H1 (cell line): ENCODE measurements at regions not wholly inside any gene's neighbourhood (a gene's known extent, or its start where the extent isn't known, plus 50 kb on each side); places are given as distances from the start of the nearest gene placed in this dataset.

Experiments used
- CTCF ChIA-PET: fragments of 300-600 bp; sonication (Branson Sonifier 250); formaldehyde crosslinking; loops from one replicate; lab custom pipeline; 2021; ENCODE audit not compliant: partially characterized antibody; lab: Charles Lee
- POLR2A ChIA-PET: fragments of 300-600 bp; sonication (Branson Sonifier 250); formaldehyde crosslinking; loops from one replicate; lab custom pipeline; 2021; ENCODE audit warnings: inconsistent platforms; ENCODE audit not compliant: partially characterized antibody; lab: Charles Lee
- DNase-seq, 2 experiments: peaks; one replicate each; pipeline versions ENCODE4 v3.0.0 to v3.0.0-alpha.2; 2010 to 2022; ENCODE audit warnings: low spot score in 2 of 2, low read depth in 1 of 2, mixed read lengths in 1 of 2
- FAIRE-seq: peaks from 2 replicates; lab custom pipeline; 2011; peaks lifted over from hg19 to GRCh38; lab: Jason Lieb, UNC
- H2AFZ ChIP-seq: 2 replicates; pipeline ENCODE4 v1.8.1; 2012; ENCODE audit warnings: low read length, inconsistent platforms
- H2AK5ac ChIP-seq: 2 replicates; pipeline ENCODE4 v1.6.1; 2013; ENCODE audit warnings: low read depth, low read length
- H2BK120ac ChIP-seq: replicated peaks from 2 replicates; pipeline ENCODE3; 2013; ENCODE audit warnings: low read depth, low read length, inconsistent platforms
- H2BK12ac ChIP-seq: 2 replicates; pipeline ENCODE4 v1.6.1; 2013; ENCODE audit warnings: low read depth, low read length
- H2BK15ac ChIP-seq: 2 replicates; pipeline ENCODE4 v1.6.1; 2013; ENCODE audit warnings: low read length
- H2BK20ac ChIP-seq: 2 replicates; pipeline ENCODE4 v1.6.1; 2013; ENCODE audit warnings: low read length
- H2BK5ac ChIP-seq: 2 replicates; pipeline ENCODE4 v1.6.1; 2013; ENCODE audit warnings: low read depth, low read length
- H3K14ac ChIP-seq: 2 replicates; pipeline ENCODE4 v1.6.1; 2013; ENCODE audit warnings: inconsistent platforms; ENCODE audit not compliant: insufficient read length
- H3K18ac ChIP-seq: 2 replicates; pipeline ENCODE4 v1.6.1; 2013; ENCODE audit warnings: low read length; ENCODE audit errors: extremely low read depth
- H3K23ac ChIP-seq: 2 replicates; pipeline ENCODE4 v1.6.1; 2013; ENCODE audit warnings: inconsistent platforms; ENCODE audit not compliant: insufficient read length
- H3K23me2 ChIP-seq: 2 replicates; pipeline ENCODE4 v1.6.1; 2013; ENCODE audit warnings: low read depth, low read length
- H3K27ac ChIP-seq: 2 replicates; pipeline ENCODE4 v1.6.1; 2011; ENCODE audit warnings: low read depth, low read length, inconsistent platforms
- H3K27me3 ChIP-seq, 4 experiments: replicated peaks in 1 of 4; 1 replicate in 1 of 4; 2 replicates in 3 of 4; pipeline versions ENCODE4 v1.6.1 to v1.8.1; 2011 to 2013; ENCODE audit warnings: low read length in 3 of 4, mild to moderate bottlenecking in 3 of 4, inconsistent platforms in 2 of 4, mixed read lengths in 2 of 4, moderate library complexity in 1 of 4; ENCODE audit not compliant: control insufficient read depth in 3 of 4, insufficient read depth in 3 of 4; ENCODE audit errors: extremely low read depth in 1 of 4
- H3K36me3 ChIP-seq, 4 experiments: 2 replicates each; pipeline versions ENCODE4 v1.6.1 to v1.8.1; 2011 to 2013; ENCODE audit warnings: mild to moderate bottlenecking in 4 of 4, low read length in 3 of 4, moderate library complexity in 2 of 4, control low read depth in 1 of 4, inconsistent platforms in 1 of 4; ENCODE audit not compliant: insufficient read depth in 4 of 4, control insufficient read depth in 2 of 4
- H3K4ac ChIP-seq: replicated peaks from 2 replicates; pipeline ENCODE3; 2013; ENCODE audit warnings: low read length, low read depth, mixed read lengths, inconsistent platforms; ENCODE audit not compliant: insufficient read length
- H3K4me1 ChIP-seq, 4 experiments: replicated peaks in 1 of 4; 1 replicate in 1 of 4; 2 replicates in 3 of 4; pipeline versions ENCODE4 v1.6.1 to v1.8.1; 2011 to 2013; ENCODE audit warnings: low read length in 3 of 4, inconsistent platforms in 2 of 4, mixed read lengths in 1 of 4; ENCODE audit not compliant: insufficient read depth in 4 of 4, control insufficient read depth in 3 of 4
- H3K4me2 ChIP-seq, 2 experiments: 2 replicates each; pipeline versions ENCODE4 v1.6.1 to v1.8.1; 2011 to 2013; ENCODE audit warnings: low read depth in 2 of 2, low read length in 2 of 2, control low read depth in 1 of 2, inconsistent platforms in 1 of 2, mild to moderate bottlenecking in 1 of 2; ENCODE audit not compliant: insufficient read depth in 1 of 2
- H3K4me3 ChIP-seq, 4 experiments: fragments of 200-600, 300-600 bp in 1 of 4; sonication (generic), shearing (Covaris generic), sonication (Bioruptor Twin) in 1 of 4; 2 replicates each; pipeline versions ENCODE4 v1.5.1 to v1.8.1; 2011 to 2016; ENCODE audit warnings: low read length in 4 of 4, low read depth in 3 of 4, control low read depth in 2 of 4, inconsistent platforms in 2 of 4, mild to moderate bottlenecking in 2 of 4, mixed read lengths in 1 of 4, moderate library complexity in 1 of 4; ENCODE audit not compliant: insufficient read depth in 2 of 4; ENCODE audit errors: extremely low read depth in 1 of 4
- H3K56ac ChIP-seq: replicated peaks from 2 replicates; pipeline ENCODE3; 2013; ENCODE audit warnings: low read depth, mild to moderate bottlenecking, mixed read lengths, low read length, inconsistent platforms; ENCODE audit not compliant: insufficient read length
- H3K79me1 ChIP-seq: 2 replicates; pipeline ENCODE4 v1.6.1; 2013; ENCODE audit warnings: low read depth, low read length, control low read depth
- H3K79me2 ChIP-seq, 2 experiments: 2 replicates each; pipeline versions ENCODE4 v1.6.1 to v1.8.1; 2012 to 2013; ENCODE audit warnings: low read length in 2 of 2, mild to moderate bottlenecking in 2 of 2, inconsistent platforms in 1 of 2; ENCODE audit not compliant: insufficient read depth in 2 of 2, control insufficient read depth in 1 of 2
- H3K9ac ChIP-seq, 4 experiments: replicated peaks in 1 of 4; 1 replicate in 1 of 4; 2 replicates in 3 of 4; pipeline versions ENCODE4 v1.6.1 to v1.8.1; 2011 to 2013; ENCODE audit warnings: low read depth in 3 of 4, low read length in 3 of 4, control low read depth in 2 of 4, mild to moderate bottlenecking in 2 of 4, moderate library complexity in 2 of 4, inconsistent platforms in 1 of 4; ENCODE audit errors: extremely low read depth in 1 of 4
- H3K9me3 ChIP-seq, 2 experiments: 2 replicates each; pipeline versions ENCODE4 v1.6.1 to v1.8.1; 2012 to 2013; ENCODE audit warnings: mild to moderate bottlenecking in 2 of 2, moderate library complexity in 2 of 2, control low read depth in 1 of 2, inconsistent platforms in 1 of 2, low read depth in 1 of 2, low read length in 1 of 2, mixed read lengths in 1 of 2; ENCODE audit not compliant: insufficient read depth in 2 of 2
- H4K20me1 ChIP-seq, 2 experiments: replicated peaks in 1 of 2; 2 replicates each; pipeline versions ENCODE3 to v1.8.1; 2011 to 2013; ENCODE audit warnings: inconsistent platforms in 2 of 2, low read length in 2 of 2, mild to moderate bottlenecking in 1 of 2; ENCODE audit not compliant: insufficient read depth in 2 of 2, control insufficient read depth in 1 of 2
- H4K5ac ChIP-seq: 2 replicates; pipeline ENCODE4 v1.6.1; 2013; ENCODE audit warnings: low read length, low read depth, mixed read lengths, inconsistent platforms; ENCODE audit not compliant: insufficient read length
- H4K8ac ChIP-seq: 2 replicates; pipeline ENCODE4 v1.8.0; 2013; ENCODE audit warnings: mild to moderate bottlenecking, moderate library complexity, low read length, inconsistent platforms; ENCODE audit not compliant: insufficient read depth; ENCODE audit errors: extremely low read depth
- H4K91ac ChIP-seq: replicated peaks from 2 replicates; pipeline ENCODE3; 2013; ENCODE audit warnings: low read length, mixed read lengths, inconsistent platforms; ENCODE audit not compliant: insufficient read length
- EP300 ChIP-seq, 2 experiments: IDR thresholded peaks; 1 replicate in 1 of 2; 2 replicates in 1 of 2; pipeline ENCODE4 v1.6.1; 2011 to 2012; ENCODE audit warnings: low read depth in 2 of 2, low read length in 2 of 2, mild to moderate bottlenecking in 2 of 2, borderline replicate concordance in 1 of 2, inconsistent platforms in 1 of 2, moderate library complexity in 1 of 2
- WGBS, 2 experiments: shearing (Covaris generic) in 1 of 2; methylation state at CpG; one replicate each; pipeline versions ENCODE4 v1.1.6 to v1.1.7; 2013 to 2015; ENCODE audit warnings: low lambda C conversion rate in 2 of 2, mixed read lengths in 2 of 2, inconsistent platforms in 1 of 2, low coverage in 1 of 2, missing lambda C conversion rate in 1 of 2; ENCODE audit not compliant: insufficient replicate concordance in 2 of 2, insufficient coverage in 1 of 2, insufficient read length in 1 of 2; ENCODE audit errors: extremely low coverage in 1 of 2, missing lambda C conversion rate in 1 of 2; 5-methylcytosine and 5-hydroxymethylcytosine counted together

DNA sequence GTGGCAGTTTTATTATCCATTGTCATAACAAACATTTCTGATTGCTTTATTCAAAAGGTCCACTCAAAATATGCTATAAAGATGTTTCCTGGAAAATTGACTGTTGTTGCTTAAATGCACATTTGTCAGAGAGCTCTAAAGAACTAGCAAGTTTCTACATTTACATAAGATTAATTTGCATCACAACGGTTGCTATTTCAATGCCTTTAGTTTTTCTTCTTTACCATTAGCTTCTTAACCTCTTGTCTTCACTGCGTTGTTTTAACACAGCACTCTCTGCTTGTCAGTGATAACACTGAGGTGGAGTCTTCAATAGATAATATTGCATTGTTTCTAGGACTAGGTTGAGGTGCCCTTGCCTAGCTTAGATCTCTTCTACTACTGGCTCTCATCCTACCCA is 76.7 kb upstream of the GALNT7 start:
- Histone ChIP-seq H2BK15ac (no peak overlapping the region), H3K27me3 (no peaks in the 10 kb centered on the region), H2BK5ac (peak overlapping the region; percentile 8; the same call in 1 of the 2 replicates), H3K9me3 (no peaks in the 10 kb centered on the region), H3K79me1 (no peaks in the 10 kb centered on the region), H3K79me2 (no peaks in the 10 kb centered on the region), H4K91ac (no peak overlapping the region), H3K23ac (no peak overlapping the region), H4K20me1 (no peaks in the 10 kb centered on the region), H2BK120ac (no peak overlapping the region), H4K8ac (no peak overlapping the region), H3K18ac (no peak overlapping the region), H2BK12ac (peak overlapping the region; percentile 3; the same call in 1 of the 2 replicates), H3K14ac (no peak overlapping the region), H4K5ac (no peak overlapping the region), H2AK5ac (no peak overlapping the region), H3K36me3 (no peaks in the 10 kb centered on the region), H3K4me1 (peaks cover 7 to 25% (median 16%) of the 10 kb centered on the region in 4 experiments; a peak in 6 of 7 replicates), H3K4me3 (peak overlapping the region in 1 of 4 experiments; percentile 9; a peak in 1 of 8 replicates), H3K23me2 (no peaks in the 10 kb centered on the region), H2BK20ac (no peak overlapping the region; the same call in 1 of the 2 replicates), H3K56ac (no peak overlapping the region), H3K4ac (no peak overlapping the region), H3K27ac (no peak overlapping the region), H2AFZ (no peak overlapping the region), H3K4me2 (peak overlapping the region; percentile 29 to 30; a peak in 3 of 4 replicates), H3K9ac (no peak overlapping the region)
- 19% methylated on average over 2 of the region's 2 CpGs; no CpG with 5 or more reads in 1 of the 2 experiments for WGBS, 2 experiments
- ChIA-PET POLR2A (interaction anchor here (1.6 kb wide), 1 partner anchor 76 kb away, joined by 5 read pairs; the partner anchor contains the start of gene GALNT7), CTCF (interaction anchor here (0.7 to 1.7 kb wide), 7 partner anchors 15 to 209 kb away, joined by 3 to 6 read pairs (median 3); no protein-coding TSS in a partner anchor)
- DNase-seq (no peak), FAIRE-seq (no peak)
- no peak for TF ChIP-seq EP300 (IDR thresholded peaks at IDR 0.05; ENCODE audit: borderline replicate concordance in 1 of 2, low read depth in 2 of 2, low read length in 2 of 2)
